ENCODE measurements at regions not wholly inside any gene's neighbourhood (a gene's known extent, or its start where the extent isn't known, plus 50 kb on each side); places are given as distances from the start of the nearest gene placed in this dataset.

DNA sequence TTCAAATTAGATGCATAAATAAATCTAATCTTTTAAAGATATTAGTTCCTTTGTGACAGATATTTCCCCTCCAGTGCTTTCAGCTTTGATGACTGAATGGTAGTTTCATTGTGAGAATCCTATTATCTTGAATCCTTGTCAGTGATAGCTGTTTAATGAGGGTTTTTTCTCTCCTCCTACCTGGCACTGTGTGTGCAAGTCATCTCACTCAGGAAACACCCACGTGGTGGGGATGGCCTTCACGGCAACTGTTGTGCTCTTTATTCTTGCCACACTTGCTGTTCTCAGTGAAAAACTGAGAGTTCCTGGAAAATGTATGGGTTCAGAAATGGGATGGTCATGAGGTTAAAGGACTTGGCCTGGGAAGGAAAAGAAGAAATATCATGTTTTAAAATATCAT is 129.9 kb downstream of the SPRY1 start:
- TF ChIP-seq EZH2 (IDR thresholded peaks at IDR 0.05; ENCODE audit: borderline replicate concordance, insufficient read depth, low read length, poor library complexity, severe bottlenecking): no peak
- TF ChIP-seq, protein P1, sequence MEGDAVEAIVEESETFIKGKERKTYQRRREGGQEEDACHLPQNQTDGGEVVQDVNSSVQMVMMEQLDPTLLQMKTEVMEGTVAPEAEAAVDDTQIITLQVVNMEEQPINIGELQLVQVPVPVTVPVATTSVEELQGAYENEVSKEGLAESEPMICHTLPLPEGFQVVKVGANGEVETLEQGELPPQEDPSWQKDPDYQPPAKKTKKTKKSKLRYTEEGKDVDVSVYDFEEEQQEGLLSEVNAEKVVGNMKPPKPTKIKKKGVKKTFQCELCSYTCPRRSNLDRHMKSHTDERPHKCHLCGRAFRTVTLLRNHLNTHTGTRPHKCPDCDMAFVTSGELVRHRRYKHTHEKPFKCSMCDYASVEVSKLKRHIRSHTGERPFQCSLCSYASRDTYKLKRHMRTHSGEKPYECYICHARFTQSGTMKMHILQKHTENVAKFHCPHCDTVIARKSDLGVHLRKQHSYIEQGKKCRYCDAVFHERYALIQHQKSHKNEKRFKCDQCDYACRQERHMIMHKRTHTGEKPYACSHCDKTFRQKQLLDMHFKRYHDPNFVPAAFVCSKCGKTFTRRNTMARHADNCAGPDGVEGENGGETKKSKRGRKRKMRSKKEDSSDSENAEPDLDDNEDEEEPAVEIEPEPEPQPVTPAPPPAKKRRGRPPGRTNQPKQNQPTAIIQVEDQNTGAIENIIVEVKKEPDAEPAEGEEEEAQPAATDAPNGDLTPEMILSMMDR (IDR thresholded peaks at IDR 0.05; ENCODE audit: poor library complexity, severe bottlenecking): no peak
- no peak for TF ChIP-seq EP300 (conservative IDR thresholded peaks at IDR 0.05; ENCODE audit: poor library complexity, severe bottlenecking)
- TF ChIP-seq POLR2AphosphoS5 (IDR thresholded peaks at IDR 0.05): no peak

All from neural cell (in vitro differentiated cells).